ENCODE measurements at regions not wholly inside any gene's neighbourhood (a gene's known extent, or its start where the extent isn't known, plus 50 kb on each side); places are given as distances from the start of the nearest gene placed in this dataset.

GRCh38 chr9:87324613-87325194 lies 173.0 kb upstream of the DAPK1 start:
- DNase-seq (ENCODE audit: low read depth in 2 of 2), result no peak

- no peak for DNase-seq (ENCODE audit: low read depth in 2 of 2)
These were observed 170.0 kb upstream of the DAPK1 start for GRCh38 chr9:87327575-87328125.

GRCh38 chr9:87333802-87334201 lies 163.9 kb upstream of the DAPK1 start:
- no peak for DNase-seq (ENCODE audit: low read depth in 2 of 2)

GRCh38 chr9:87334366-87334765 lies 163.3 kb upstream of the DAPK1 start:
- no peak for DNase-seq (ENCODE audit: low read depth in 2 of 2)

GRCh38 chr9:87336407-87336806 lies 161.3 kb upstream of the DAPK1 start:
- DNase-seq (ENCODE audit: low read depth in 2 of 2), result no peak

GRCh38 chr9:87336914-87337333 lies 160.7 kb upstream of the DAPK1 start:
- DNase-seq (ENCODE audit: low read depth in 2 of 2), result no peak

- no peak for DNase-seq (ENCODE audit: low read depth in 2 of 2)
These were observed 160.2 kb upstream of the DAPK1 start for GRCh38 chr9:87337335-87338087.

- no peak for DNase-seq (ENCODE audit: low read depth in 2 of 2)
These were observed 159.3 kb upstream of the DAPK1 start for GRCh38 chr9:87338088-87338989.

GRCh38 chr9:87340391-87340790 lies 157.3 kb upstream of the DAPK1 start:
- no peak for DNase-seq (ENCODE audit: low read depth in 2 of 2)

- no peak for DNase-seq (ENCODE audit: low read depth in 2 of 2)
These were observed 154.9 kb upstream of the DAPK1 start for GRCh38 chr9:87342743-87343142.

- no peak for DNase-seq (ENCODE audit: low read depth in 2 of 2)
These were observed 153.7 kb upstream of the DAPK1 start for GRCh38 chr9:87343816-87344430.

- DNase-seq (ENCODE audit: low read depth in 2 of 2), result no peak
These were observed 151.5 kb upstream of the DAPK1 start for GRCh38 chr9:87346061-87346665.

GRCh38 chr9:87350915-87351314 lies 146.8 kb upstream of the DAPK1 start:
- DNase-seq (ENCODE audit: low read depth in 2 of 2), result no peak

- no peak for DNase-seq (ENCODE audit: low read depth in 2 of 2)
These were observed 144.4 kb upstream of the DAPK1 start for GRCh38 chr9:87353301-87353700.

GRCh38 chr9:87354147-87354546 lies 143.5 kb upstream of the DAPK1 start:
- DNase-seq (ENCODE audit: low read depth in 2 of 2), result no peak

- no peak for DNase-seq (ENCODE audit: low read depth in 2 of 2)
These were observed 140.1 kb upstream of the DAPK1 start for GRCh38 chr9:87357600-87357999.

GRCh38 chr9:87359264-87359663 lies 138.4 kb upstream of the DAPK1 start:
- no peak for DNase-seq (ENCODE audit: low read depth in 2 of 2)

- DNase-seq (ENCODE audit: low read depth in 2 of 2), result no peak
These were observed 137.6 kb upstream of the DAPK1 start for GRCh38 chr9:87359958-87360601.

- DNase-seq (ENCODE audit: low read depth in 2 of 2), result no peak
These were observed 127.5 kb upstream of the DAPK1 start for GRCh38 chr9:87370049-87370685.

GRCh38 chr9:87371795-87372355 lies 125.8 kb upstream of the DAPK1 start:
- no peak for DNase-seq (ENCODE audit: low read depth in 2 of 2)

Measured in stimulated activated CD4-positive, alpha-beta T cell treated with anti-CD3 and anti-CD28 coated beads, Interleukin-1b, Interleukin-23, amount 100 ng/mL, for 4 hours (primary cell).